ENCODE measurements at regions not wholly inside any gene's neighbourhood (a gene's known extent, or its start where the extent isn't known, plus 50 kb on each side); places are given as distances from the start of the nearest gene placed in this dataset.
"Not testable (repeated sequence)": the region's sequence is repeated elsewhere in the genome, so short reads cannot be mapped to it uniquely, and the experiment has no call there.

DNA sequence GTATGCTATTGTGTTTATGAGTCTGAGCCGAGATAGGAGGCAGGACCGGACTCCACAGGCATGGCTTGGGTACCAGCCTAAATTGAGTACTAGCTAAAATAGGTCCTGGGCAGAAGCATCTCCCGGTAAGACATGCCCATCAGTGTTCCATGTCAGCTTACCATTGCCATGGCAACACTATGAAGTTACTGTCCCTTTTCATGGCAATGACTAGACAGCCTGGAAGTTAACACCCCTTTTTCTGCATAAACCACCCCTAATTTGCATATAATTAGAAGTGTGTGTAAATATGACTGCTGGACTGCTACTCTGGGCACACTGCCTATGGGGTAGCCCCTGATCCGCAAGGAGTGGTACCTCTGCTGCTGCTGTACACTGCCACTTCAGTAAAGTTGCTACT, 1005.1 kb upstream of the FAM98A start:
- no peak for DNase-seq (ENCODE audit: low spot score)

DNA sequence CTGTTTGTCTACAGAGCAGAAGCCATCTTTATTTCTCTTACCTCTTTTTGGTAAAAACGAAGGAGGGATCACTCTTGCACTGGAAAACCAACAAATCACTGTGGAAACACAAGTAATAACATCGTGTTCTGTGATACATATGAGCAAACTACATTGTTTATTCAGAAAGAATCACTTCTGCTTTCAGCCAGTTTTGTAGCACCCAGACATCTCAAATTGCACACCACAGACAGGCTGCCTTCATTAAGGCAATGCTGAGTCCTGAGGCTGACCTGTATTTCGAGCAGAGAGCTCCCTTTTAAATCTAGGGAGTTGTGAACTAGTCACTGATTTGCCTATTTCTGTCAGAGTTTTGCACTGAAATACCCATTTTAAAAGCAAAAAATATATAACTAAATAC, 1003.2 kb upstream of the FAM98A start:
- no peak for DNase-seq (ENCODE audit: low spot score)

DNA sequence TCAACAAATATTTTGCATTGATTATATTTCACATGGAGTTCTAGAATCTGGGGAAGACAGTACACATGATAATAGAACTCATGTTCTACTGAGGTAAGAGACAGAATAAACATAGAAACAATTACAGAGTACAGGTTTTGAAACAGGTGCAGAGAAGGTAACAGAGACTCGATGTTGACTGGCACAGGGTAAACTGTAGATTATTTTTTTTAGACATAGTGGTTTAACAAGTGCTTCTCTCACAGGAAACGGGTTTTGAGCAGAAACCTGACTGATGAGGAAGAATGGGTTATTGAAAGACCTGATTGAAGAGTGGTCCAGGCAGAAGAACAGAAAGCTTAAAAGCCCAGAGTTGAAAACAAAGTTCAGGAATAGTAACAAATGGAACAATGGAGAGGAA, 1002.5 kb upstream of the FAM98A start:
- no peak for DNase-seq (ENCODE audit: low spot score)

DNA sequence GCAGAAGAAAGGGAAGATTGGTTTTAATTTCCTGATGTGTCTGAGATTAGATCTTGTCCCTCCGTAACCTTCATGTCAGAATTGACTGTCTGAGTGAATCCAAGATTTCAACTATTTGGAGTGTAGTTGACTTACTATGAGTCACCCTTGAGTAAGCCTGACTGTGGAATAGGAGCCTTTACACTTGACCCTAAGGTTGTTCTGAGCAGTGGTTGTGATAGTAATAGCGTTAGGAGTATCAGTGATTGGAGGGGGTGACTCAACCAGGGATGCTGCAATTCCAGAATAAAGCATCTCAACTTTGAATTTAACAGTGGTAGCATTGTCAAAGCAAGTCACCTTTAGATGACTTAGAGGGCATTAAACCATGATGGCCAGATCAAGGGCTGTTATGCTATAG, 979.5 kb upstream of the FAM98A start:
- no peak for DNase-seq (ENCODE audit: low spot score)

DNA sequence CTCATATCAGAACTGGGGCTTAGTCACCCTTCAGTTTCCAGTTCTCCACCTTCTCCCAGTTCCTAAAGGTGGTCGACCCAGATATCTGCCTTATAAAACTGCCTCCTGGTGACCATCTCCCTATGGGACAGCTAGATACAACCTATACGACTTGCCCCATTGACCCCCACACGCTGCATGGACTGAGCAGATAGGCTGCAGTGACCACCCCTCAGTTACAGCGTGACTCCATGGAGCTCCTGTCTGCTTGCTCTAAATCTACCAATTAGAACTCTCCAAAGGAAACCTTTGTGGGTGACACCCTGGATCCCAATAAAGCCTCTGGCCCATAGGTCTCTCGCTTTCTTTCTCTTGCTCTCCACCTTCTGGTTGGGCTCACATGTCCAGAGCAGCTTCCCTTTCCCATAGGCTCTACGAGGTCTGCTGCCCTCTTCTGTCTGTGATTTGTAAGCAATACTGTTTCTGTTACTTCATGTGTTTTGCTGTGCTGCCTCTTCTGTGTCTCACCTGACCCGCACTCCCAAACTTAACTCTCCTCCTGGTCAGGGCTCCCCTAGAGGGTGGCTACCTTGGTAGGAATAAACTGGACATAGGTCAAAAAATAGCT, 971.3 kb upstream of the FAM98A start:
- no peak for DNase-seq (ENCODE audit: low spot score)

DNA sequence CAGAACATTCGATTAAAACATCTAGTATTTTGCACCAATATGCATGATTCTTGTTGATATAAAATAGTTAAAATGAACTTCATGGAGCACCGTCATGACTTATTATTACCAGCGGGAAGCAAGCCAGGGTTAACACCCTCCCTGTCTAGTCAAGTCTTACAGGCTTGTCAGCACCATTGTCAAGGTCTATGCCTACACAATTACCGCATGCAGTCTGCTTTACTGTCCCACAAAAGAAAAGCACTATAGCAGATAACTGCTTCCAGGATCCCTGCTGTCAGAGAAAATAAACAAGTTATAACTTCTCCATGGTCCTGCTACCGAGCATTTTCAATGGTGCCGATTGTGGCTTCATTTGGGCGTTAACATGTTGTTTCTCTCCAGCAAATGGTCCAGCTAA, 968.0 kb upstream of the FAM98A start:
- no peak for DNase-seq (ENCODE audit: low spot score)

DNA sequence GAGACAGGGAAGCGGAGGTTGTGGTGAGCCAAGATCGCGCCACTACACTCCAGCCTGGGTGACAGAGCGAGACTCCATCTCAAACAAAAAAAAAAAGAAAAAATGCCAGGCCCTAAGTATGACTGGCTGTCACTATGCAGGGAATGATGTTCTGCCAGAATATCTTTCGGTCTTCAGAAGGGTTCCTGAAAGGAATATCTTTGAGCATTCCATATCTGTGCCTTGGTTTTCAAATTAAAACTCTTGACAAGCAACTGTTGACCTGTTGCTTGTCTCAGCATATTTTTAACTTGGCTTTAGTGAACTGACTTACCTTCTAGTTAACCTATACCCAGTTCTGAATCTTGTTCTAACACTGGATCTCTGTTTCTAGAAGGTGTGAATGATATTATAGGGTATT, 953.2 kb upstream of the FAM98A start:
- DNase-seq (ENCODE audit: low spot score): no peak

DNA sequence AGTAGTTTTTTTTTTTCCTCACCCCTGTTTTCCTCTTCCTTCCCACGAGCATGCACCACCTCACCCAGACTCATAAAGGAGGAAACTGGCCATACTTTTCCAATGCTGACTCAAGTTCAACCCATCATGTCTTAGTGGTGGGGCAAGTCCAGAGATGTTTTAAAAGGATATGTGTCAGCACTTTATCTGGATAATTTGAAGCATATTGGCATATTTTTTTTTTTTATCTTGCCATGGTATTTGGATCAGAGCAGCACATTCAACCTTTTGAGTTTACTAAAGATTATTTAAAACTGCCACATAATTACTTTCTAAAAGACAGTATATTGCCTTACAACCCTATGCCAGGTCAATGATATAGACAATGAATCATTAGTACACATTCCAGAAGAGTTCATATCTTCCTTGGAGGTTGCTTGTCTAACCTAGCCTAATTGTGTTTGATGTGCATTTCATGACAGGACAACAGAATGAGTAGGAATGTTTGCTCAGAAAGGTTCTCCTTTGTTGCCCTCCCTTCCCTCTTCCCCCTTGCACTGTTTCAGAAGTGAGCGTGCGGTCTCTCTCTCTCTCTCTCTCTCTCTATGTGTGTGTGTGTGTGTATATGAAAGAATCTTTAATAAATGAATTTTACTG, 950.7 kb upstream of the FAM98A start:
- no peak for DNase-seq (ENCODE audit: low spot score)

DNA sequence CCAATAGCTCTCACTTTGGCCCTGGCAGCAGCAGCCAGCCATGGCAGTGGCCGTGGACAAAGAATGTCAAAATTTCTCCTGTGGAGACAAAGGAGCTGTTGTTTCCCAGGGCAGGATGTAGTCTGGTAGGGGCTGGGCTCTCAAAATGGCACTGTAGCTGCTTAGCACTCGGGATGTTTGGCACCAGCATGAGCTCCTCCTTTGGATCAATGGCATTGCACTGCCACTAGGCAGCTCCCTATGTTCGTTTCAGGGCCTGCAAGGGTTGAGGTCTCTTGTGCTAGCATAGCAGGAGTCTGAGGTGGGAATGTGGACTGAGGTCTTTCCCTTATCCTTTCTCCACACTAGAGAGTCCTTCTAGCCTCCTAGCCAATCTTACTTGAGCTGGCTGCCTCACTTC, 948.8 kb upstream of the FAM98A start:
- no peak for DNase-seq (ENCODE audit: low spot score)

DNA sequence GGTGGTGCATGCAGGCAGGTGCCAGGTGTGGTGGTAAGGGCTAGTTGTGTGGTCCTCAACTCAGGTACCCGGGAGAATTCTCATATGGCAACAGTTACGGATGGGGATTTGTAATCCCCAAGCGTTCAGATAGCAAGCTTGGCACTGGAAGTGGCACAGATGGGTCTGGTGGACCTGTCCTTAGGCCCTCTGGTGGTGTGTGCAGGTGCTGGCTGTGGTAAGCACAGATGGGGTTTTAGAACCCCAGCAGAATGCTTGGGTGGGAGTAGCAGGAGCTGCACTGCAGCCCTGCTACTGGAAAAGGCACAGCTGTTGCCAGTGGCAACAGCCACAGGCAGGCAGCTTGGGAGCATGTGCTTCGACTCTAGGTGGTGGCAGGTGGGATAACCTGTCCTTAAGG, 948.2 kb upstream of the FAM98A start:
- no peak for DNase-seq (ENCODE audit: low spot score)

DNA sequence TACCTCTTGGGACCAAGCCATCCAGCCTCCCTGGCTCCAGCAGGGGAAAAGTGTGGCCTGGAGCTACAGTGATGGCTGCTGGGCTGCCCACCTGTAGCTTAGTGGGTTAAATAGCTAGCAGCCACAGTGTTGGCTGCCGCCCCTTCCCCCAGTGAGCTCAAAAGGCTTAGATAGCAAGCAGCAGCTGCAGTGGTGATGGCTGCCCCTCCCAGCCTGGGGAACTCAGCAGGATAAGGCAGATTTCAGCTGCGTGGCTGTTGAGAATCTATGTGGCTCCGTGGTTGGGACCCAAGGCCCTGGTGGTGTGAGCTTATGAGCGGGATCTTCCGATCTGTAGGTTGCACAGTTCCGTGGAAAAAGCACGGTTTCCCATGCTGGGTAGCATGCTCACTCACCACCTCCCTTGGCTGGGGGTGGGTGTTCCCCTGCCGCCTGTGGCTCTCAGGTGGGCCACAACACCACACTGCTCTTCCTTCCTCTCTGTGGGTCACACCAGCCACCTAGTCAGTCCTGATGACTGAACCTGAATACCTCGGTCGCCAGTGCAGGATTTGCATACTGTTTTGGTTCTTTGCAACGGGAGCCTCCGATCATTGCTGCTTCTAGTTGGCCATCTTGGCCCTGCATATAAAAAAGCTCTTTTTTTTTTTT, 946.5 kb upstream of the FAM98A start:
- no peak for DNase-seq (ENCODE audit: low spot score)

DNA sequence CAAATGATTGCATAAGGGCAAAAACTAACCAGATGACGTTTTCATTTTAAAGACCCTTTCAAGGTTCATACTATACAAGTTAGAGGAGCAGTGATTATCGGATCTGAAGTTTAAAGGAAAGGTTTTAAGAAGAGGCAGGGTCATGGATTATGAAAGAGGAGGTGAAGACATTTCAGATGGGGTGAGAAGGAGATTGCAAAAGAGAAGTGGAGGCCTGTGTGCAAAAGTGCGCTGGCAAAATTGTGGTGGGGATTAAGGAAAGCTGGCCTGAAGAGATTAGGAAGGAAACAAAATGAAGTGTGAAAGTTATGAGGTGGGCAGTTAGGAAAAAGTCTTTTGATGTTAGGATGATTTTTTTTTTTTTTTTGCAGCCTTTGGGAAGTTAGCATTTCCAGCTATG, 935.7 kb upstream of the FAM98A start:
- no peak for DNase-seq (ENCODE audit: low spot score)

DNA sequence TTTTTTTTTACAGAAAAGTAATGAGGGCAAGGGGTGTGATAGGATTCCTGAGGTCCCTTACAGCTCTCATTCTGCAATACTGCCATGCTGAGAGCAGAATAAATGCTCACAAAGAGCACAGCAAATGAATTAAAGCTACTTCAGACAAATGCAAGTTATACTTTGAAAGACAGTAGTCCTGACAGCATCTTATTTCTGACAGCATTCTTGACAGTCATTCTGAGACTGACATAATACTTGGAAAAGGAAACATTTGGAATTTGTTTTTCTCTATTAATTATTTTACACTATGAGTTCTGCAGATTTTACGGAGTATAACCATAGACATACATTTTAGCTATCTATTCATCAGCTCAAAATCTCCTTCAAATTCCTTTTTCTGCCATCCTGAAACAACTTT, 935.2 kb upstream of the FAM98A start:
- DNase-seq (ENCODE audit: low spot score): no peak

DNA sequence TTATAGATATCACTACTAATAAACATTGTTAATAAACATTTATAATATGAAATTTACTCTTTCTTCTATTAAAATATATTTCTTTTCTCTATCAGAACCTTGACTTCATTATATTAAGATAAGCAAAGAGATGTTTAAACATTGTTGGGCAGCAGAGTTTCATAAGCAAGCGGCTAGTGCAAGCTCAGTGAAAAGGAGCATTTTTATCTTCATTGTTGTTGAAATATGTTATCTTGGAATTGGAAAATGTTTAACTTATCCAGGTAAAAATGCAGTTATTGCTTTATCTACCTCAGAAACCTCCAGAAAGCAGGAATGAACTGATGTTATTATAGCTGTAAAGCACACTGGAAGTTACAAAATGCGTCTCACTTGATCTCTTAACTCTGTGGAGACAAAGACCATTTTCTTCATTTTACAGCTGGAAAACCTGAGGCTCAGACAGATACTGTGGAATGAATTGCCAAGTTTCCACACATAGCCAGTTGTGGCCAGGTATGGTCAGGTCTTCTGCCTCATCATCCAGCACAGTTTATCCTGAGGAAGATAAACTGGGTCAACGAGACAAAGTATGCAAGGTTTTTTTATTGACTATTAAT, 934.6 kb upstream of the FAM98A start:
- no peak for DNase-seq (ENCODE audit: low spot score)

DNA sequence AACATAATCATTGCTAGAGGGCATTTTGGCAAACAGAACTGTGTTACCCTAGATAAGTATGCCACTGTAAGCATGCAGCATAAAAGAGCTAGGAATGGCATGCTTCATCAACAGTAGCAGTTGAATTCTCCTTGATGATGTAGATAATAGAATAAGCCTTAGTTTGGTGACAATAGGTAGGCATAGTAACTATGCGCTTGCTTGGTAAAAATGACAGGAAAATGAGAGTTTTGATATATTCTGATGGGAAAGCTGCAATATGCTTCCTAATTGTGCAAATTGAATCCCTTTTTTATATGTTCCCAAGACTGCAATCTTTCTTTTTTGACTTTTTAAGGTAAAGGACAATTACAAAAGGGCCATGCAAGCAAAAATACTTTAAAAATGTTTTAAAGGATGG, 930.9 kb upstream of the FAM98A start:
- no peak for DNase-seq (ENCODE audit: low spot score)

DNA sequence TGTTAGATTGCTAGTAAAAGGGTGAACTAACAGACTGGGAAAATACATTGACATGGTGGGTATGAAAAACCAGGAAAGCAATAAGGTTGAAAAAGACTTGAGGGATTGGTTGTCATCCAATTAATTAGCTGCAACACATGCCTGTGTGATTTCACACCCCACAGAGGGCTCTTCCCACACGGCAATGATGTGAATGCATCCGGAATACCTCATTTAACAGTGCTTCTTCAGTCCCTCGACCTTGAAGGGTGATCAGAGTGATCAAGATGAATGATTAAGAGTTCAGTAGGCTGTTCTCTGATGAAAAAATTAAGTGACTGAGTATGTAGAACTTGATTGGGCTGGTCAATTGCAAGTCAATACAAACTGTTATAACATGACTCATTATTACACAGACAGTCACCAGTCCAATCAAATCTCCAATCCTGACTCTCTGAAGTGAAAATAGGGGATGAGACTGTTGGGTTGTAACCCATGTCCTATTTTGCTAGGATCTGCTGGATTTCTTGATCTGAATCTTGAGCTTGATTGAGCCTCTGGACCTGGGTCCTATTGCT, 924.9 kb upstream of the FAM98A start:
- no peak for DNase-seq (ENCODE audit: low spot score)

DNA sequence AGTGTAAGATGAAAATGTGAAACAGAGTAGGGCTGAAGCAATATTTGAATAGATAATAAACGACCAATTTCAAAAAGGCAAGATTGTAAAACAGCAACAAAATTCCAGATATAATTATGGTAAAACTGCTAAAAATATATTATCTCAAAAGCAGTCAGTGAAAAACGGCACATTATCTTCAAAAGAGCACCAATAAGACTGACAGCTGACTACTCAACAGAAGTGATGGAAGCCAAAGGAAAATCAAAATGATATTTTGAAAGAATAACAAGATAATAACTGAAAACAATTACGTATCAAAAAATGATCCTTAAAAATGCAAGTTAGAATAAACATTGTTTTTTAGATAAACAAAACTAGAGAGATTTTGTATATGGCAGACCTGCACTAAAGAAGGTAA, 920.6 kb upstream of the FAM98A start:
- DNase-seq (ENCODE audit: low spot score): no peak

DNA sequence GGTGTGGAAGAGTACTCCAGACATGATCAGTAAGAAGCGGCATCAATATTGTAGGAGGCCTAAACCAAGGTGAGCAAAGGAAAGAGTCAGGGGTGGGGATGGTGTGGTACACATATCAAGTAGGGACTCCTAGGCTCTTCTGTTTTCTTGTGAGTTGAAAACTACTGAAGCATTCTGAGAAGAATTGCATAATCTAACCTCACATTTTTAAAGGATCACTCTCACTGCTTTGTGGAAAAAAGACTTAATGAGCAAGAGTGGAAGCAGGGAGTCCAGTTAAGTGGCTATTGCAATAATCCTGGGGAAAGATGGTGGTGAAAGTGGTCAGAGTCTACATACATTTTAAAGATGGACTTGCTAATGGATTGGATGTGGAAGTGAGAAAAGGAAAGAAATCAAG, 899.5 kb upstream of the FAM98A start:
- DNase-seq (ENCODE audit: low spot score): no peak

DNA sequence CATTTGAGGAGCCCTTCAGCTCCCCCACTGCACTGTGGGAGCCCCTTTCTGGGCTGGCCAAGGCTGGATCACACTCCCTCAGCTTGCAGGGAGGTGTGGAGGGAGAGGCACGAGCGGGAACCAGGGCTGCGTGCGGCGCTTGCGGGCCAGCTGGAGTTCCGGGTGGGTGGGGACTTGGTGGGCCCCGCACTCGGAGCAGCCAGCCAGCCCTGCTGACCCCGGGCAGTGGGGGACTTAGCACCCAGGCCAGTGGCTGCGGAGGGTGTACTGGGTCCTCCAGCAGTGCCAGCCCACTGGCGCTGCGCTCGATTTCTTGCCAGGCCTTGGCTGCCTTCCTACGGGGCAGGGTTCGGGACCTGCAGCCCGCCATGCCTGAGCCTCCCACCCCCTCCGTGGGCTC, 895.1 kb upstream of the FAM98A start:
- not testable (repeated sequence) for DNase-seq (ENCODE audit: low spot score)

DNA sequence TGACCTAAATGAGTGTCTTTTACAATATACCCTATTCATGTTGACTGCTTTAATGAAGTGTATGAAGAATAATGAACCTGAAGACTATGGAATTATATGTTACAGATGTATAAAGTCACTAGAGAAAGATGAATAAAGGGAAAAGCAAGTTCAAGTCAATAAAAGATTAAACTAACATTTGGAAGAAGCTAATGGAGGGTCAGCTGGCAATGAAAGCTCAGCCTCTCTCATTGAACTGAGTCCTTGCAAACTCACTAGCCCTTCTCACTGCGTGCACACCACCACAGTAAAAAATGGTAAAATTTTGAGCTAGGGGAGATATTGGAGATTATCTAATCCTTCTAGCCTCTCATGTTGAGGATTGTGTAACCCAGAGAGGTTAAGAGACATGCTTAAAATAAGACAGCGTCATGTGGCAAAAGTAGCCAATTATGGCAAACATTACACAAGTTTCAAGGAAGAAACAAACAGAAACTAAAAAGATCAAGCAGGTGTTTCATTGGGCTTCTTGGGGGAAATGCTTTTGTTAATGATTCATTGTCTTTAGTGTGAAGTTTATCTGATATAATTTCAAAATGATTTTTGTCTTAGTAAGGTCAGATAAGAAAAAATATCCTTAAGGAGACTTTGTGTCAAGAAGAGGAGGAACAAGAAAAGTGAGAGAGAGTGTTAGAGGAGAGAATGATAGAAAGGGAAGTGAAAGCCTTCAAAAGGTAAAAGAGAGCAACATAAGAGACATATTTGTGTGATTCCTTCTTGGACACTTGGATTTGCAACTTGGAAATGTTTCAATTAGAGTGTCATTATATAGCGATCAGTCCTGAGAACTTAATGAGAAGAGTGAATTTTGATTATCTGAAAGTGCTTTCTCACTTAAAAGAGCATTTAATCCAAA, 893.7 kb upstream of the FAM98A start:
- no peak for DNase-seq (ENCODE audit: low spot score)

DNA sequence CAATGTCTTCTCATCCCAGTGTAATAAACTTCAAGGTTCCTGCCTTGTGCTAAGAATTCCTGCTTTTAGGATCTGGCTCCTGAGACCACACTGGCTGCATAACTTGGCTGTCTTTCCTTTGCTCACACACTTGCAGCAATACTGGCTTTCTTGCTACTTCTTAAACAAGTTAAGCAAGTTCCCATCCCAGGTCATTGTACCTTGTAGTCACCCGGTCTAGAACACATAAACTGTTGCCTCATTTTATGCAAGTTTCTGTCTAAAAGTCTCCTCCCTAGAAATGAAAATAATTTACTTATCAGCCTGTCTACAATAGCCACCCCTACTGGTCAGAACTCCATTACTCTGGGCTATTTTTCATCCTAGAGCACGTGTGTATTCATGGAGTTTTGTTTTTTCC, 887.9 kb upstream of the FAM98A start:
- no peak for DNase-seq (ENCODE audit: low spot score)

Data from mesenteric fat pad (tissue), 1 donor.